Myocyte (in vitro differentiated cells): ENCODE measurements at regions not wholly inside any gene's neighbourhood (a gene's known extent, or its start where the extent isn't known, plus 50 kb on each side); places are given as distances from the start of the nearest gene placed in this dataset.

Experiments
- DNase-seq: peaks from one replicate; pipeline ENCODE4 v3.0.0-alpha.2; 2012; ENCODE audit warnings: low read depth

DNA sequence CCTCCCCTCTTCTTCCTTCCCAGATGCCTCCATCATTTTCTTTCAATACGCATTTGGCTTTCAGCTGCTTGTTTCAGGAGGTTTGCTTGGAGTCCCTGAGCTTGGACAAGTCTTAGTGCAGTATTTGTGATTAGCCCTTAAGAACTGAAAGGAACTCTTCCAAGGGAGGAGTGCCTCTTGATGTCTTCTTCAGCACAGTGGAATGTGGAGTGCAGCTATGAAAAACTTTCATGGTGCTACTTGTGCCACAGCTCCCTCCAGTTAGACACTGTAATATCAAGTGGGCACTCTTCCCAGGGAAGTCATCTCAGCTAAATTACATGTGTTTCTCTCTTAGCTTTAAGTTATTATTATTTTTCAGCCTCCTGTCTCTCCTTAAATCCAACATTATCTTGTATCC is 173.1 kb downstream of the NECTIN3 start:
- DNase-seq, result no peak

DNA sequence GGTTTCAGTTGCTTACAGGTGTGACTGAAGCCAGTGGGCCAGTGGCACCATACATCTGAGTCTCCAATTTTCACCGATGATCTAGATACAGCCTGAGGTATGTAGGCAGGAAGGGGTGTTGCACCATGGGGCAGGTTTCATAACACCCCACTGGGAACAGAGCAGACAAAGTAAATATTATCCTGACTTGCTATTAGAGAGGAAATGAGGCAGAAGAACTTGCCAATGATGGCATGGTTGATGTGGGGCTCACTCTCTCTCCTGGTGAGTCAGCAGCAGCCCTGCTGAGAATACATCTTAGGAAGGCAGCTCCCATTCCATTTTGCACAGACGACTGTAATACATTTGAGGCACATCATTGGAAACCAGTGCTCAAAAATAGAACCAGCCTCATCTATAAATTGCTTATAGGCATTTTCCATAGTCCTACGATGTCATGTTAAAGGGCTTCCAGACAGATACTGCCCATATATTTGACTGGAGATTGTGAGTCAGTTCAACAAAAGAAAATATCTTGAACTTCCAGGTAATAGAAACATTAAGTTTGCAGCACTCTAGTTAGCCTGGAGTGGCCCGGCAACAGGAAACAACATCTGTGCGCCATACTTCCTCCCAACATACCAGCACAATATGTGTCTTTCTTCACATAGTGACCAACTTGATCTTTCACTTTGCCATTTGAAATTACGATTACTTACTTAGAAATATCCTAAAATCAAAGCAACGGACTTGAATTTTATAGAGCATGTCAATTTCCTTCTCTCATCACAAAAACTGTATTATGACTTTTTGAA is 175.5 kb downstream of the NECTIN3 start:
- DNase-seq, result peak; percentile 9

DNA sequence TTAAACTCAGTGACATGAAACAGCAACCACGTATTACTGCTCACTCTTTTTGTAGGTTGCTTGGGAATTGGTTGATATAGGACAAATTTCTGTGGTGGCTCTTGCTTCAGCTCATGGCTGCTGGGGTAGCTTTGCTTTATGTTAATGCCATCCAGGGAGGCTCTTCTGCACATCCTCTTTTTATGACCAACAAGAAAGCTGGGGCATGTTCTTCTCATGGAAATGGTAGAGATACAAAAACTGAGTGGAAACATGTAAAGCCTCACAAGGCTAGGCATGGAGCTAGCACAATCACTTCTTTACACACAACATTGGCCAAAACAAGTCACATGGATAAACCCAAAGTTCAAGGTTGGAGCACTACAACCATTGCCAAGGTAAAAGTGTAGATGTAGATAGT is 176.8 kb downstream of the NECTIN3 start:
- no peak for DNase-seq

DNA sequence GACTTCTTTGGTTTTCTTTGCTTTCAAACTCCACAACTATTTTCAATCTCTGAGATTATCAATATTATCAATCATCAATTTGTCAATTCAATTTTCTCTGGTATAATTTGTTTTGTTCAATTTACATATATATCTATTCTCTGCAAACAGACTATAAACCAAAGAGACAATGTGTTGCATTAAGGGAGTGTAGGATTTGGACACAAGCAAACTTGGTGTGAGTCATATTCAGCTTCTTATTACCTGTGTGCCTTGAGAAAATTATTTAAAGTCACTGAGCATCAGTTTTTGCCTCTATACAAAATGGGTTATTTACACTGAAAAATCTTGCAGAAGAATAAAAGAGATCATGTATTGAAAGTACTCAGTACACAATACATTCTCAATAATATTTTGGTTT is 177.8 kb downstream of the NECTIN3 start:
- DNase-seq, result no peak

DNA sequence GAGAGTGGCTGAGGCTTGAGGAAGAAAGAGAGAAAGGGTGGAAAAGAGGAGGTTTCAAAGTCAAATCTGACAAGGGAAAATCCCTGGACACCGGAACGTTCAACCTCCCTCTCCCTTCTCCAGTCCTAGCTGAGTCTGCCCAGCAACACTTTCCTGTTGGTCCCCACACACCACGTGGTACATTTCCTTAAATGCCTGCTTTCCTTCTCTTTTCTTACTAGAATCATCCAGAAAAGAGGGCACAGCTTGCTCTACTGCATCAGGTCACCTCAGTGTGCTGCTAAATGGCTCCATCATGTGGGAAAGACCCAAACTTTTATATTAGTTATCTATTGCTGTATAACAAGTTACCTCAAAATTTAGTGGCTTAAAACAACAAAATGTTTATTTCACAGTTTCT is 181.2 kb downstream of the NECTIN3 start:
- DNase-seq, result peak; percentile 19

DNA sequence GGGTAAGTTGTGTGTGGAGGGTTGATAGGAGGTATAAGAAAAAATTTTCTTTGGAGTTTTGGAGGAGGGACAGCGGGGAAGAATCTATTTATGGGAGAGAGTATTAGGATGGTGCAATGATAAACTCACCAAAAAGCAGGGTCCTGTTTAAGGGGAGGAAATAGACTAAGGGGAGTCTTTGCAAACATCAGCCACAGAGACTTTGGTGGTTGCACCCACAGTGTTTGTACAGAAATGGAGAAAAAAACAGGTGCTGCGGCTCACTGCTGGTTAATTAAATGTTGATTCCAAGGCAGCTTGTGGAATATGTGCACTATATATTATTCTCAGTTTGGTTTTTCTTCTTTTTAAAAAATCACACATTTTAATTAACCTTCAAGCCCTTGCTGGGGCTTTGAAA is 182.1 kb downstream of the NECTIN3 start:
- DNase-seq, result no peak

DNA sequence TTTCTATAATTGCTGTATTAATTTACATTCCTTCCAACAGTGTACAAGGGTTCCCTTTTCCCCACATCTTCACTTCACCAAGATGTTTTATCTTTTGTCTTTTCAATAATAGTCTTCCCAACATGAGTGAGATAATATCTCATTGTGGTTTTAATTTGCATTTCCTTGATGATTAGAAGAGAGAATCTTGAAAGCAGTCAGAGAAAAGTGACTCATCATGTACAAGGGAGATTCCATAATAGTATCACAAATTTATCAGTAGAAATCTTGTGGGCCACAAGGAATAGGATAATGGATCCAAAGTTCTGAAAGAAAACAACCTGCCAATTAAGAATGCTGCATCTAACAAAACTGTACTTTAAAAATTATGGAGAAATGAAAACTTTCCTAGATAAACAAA is 189.3 kb downstream of the NECTIN3 start:
- no peak for DNase-seq

DNA sequence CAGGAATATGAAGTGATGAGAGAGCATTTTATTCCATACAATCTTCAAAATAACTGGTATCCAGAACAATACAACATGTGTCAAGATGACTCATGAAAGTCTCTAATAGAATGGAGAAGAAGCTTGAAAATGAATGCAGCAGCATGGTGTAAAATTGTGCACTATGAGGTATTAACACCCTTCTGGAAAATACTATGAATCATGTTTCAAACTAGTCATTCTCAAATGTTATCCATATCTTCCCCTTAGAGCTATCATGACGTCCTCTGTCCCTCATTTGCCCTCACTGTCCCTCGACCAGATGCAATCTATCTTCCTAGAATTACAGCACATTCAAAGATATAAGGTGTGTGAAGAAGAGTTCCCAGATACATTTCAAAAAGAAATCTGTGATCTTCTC is 198.2 kb downstream of the NECTIN3 start:
- DNase-seq, result no peak

DNA sequence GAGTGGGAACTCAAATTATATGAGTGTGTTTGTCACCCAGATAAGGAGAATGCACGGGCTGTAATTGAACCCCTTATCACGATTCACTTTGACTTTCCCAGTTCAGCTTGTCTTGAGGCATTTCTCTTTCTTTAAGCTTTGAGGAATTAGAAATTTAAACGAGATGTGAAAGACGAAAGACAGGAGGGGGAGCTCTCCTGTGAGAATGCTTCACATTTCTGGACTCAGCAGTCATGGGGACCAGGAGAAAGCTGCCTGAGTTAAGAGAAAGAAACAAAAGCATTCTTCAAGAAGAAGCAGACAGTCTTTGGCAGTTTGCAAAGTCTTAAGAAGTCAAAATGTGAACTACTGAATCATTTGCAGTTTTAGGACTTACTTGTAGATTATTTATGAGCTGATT is 205.6 kb downstream of the NECTIN3 start:
- peak; percentile 59 for DNase-seq

DNA sequence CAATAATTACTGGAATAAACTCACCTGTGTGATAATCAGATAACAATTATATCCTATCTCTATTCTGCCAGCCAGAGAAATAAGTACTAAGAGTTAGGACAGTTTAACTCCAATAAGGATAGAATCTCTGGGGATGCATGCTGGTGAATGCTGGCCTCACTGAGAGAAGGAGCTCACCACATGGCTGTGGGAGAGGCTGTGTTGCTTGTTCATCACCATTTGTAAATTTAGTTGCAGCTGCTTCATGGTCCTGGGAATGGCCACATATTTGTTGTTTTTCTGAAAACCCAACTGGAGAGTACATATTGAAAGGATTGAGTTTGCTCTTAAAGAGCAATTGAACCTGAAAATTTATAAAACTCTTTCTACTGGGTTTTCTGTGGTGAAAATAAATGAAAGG is 207.3 kb downstream of the NECTIN3 start:
- peak; percentile 54 for DNase-seq

DNA sequence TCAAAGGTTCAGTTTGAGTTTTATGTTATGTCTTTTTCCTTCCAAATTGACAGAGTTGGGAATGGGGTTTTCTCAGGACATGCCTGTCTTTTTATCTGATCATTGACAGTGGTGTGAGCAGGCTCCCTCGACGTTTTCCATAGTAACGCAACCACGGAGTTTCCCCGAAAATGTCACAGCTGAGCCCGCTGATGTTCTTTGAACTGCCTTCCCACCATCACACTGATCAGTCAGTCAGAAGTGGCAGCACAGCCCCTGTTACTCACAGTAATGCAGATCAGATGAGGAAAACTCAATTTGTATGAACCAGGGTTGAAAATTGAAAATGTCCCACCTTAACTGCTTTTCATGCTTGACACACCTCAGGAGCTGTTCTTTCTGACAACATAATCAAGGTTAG is 210.4 kb downstream of the NECTIN3 start:
- DNase-seq, result no peak

DNA sequence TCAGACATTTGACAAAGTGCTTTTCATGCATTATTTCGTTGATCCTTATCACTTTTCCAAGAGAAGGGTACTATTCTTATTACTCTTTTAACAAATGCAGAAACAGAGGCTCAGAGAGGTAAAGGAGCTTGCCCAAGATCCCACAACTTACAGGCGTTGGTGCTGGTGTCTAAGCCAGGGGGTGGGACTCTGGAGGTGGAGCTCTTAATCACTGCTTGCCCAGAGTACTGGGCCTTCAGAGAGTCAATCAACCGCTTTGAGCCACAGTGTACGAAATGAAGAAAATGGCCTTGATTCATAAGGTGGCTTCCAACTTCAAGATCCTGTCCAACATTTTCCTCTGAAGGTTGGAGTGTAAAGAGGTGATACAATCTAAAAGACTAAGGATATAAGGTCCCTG is 211.5 kb downstream of the NECTIN3 start:
- DNase-seq, result no peak

DNA sequence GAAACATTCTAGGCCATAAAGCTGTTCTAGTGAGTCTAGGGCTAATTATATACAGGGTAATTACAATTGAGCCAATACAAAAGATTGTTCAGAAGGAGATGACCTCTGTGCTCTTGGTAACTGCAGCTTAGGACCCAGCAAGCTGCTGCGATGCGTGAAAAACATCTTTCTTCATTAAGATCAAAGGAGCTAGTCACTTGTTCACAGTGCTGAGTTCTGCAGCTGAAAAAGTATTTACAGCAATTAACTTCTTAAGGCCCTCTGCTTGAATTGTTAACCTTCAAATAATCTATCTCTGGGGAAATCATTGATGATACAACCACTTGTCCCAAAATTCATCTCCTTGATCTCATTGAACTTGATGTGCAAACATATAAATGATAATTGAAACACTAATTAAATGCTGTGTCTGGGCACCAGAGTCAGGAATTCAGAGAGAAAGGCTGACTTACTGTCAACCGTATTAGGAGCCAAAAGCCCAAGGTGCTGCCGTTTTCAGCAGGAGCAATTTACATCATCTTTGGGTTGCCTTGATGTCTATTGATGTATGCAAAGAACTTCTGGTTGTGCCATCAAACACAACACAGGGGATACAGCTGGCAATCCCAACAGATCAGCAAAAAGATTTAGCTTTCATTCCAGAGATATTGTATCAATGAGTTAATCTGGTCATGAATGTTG is 213.0 kb downstream of the NECTIN3 start:
- DNase-seq, result no peak

DNA sequence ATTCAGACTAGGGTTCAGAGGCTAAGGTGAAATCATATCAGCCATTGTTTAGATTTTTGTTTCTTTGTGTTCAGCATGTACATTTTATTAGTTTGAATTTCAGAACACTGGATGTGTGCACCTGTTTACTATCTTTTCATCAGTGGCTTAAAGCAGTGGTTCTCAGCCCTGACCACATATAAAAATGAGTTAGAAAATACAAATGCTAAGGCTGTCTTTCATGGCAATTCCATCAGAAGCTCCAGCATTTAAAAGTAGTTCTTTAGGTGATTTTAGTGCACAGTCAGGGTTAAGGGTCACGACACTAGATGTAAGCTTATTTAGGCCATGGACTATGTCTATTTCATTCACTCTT is 213.5 kb downstream of the NECTIN3 start:
- DNase-seq, result no peak

DNA sequence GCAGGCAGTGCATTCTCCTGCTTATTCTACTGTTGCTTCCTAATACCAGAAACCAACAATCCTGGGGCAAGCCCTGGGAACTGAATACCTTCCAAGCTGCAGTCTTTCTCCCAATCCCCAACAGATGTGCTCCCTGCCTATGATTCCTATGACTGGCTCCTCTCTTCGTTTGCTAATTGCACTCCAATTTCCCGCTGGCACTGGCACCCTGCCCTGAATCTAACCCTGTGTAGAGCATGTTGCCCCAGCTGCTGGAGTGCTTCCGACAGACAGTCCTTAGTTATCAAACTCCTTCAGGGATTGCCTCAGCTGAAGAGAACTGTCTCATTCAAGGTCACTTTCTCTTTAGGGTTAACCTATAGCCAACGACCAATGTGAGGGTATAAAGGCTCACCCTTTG is 214.1 kb downstream of the NECTIN3 start:
- peak; percentile 80 for DNase-seq

DNA sequence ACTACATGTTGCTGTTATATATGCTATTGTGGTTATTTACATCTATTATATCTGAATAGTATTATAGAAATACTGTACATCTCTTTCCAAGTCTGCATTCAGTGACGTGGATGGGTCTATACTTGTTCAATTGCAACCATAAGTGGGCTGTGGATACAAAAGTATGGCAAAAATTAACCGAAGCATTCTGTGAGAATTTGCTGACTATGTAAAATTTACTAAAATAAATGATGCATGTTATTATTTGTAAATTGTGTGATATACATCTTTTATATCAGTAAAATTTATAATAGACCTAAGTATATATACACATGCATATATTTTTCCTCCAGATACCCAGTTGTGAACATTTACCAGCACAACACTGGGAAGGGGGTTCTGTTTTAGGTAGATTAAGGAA is 215.1 kb downstream of the NECTIN3 start:
- no peak for DNase-seq

DNA sequence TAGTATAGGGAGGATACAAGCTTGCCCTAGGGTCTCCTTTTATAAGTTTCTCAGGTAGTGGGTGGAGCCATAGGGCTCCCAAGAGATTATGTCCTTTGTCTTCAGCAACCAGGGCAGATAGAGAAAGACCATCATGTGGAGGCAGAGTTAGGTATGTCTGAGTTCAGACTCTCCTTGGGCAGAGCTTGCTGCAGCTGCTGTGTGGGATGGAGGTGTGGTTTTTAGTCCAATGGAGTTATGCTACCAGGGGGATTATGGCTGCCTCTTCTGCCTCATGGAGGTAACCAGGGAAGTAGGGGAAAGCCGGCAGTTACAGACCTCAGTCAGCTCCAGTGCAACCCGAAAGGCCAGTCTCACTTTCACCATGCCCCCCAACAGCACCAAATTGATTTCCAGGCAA is 220.5 kb downstream of the NECTIN3 start:
- DNase-seq, result peak; percentile 60

DNA sequence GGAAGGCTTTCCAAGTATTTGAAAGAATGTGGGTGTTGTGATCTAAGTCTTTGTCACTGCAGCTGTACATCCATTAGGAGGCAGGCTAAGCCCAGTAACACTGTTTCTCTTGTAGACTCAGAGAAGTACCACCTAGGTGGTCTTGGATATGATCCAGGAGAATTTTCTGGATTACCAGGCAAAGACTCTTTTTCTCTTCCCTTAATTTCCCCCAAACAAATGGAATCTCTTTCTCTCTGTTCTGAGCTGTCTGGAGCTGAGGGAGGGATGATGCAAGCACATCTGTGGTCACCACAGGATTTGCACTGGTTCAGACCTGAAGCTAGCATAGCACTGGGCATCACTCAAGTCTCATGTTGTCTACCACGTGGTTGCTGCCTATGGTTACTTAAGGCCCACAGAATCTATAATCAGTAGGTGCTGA is 227.6 kb downstream of the NECTIN3 start:
- DNase-seq, result no peak

DNA sequence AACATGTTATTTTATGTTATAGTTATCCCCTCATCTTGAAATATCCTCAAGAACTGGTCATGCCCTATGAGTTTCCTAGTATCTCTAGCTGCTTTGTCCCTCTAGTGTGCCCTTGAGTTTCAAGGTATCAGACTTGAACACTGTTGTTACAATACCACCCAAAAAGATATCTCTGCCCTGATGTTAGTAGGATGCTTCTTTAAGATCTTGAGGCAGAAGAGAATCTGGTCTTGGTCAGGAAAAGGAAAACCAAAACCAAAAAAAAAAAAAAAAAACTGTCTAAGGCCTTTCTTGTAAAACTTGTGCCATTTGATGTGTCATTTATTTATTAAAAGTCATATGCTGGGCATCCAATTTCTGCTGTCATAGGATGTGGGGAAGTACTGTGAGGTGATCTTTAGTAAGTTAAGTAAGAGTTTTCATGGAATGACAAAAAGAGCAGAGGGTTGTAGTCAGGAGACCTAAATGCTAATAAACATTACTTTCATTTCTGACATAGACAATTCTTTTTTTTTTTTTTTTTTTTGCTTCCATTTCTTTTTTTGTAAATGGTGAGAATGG is 229.7 kb downstream of the NECTIN3 start:
- no peak for DNase-seq

DNA sequence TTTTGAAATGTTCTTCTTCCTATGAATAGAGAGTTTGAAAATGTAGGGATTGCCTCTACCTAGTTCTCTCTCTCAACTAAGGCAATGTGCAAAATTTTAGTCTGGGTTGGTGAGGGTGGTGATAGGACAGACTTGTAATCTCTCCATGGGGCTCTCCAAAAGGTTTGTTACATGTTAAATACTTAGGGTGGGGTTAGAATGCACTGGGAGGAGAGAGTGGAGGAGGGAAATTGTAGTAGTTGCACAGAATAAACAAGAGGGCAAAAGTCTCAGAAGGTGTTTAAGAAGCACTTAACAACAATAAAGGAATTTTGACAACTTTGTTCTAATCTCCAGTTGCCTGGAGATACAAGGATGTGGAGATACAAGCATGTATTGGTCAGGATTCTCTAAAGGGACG is 230.4 kb downstream of the NECTIN3 start:
- DNase-seq, result no peak

DNA sequence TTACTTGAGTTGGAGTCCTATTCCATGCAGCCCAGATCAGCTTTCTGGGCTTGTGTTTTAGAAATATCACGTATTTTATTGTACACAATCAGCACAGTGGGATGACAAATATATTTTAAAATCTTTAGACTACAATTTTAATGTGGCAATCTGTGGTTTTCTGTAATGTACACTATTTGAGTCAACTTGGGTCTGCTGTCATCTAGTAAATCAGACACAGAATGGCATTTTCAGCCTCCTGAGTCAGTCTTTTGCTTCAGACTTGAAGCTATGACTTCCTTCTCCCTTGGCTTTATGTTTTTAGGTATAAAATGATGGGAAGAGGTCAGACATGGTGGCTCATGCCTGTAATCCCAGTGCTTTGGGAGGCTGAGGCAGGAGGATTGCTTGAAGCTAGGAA is 232.1 kb downstream of the NECTIN3 start:
- DNase-seq, result no peak

DNA sequence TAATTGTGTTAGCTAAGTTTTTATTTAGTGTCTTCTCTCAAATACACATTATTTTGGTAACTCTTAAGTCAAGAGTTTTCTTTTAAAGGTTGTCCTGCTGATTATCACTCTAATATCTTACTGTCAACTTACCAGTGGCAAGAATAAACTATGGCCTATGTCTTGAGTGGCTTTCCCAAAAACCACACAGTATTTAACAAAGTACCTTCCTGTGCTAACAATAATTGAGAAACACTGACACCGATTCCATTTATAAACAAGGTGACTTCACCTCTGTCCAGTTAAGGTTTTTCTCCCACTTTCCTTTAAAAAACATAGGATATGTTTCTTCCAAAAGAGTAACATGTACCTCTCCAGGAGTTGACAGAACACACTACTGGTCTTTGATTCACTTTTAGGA is 234.3 kb upstream of the CD96 start:
- no peak for DNase-seq

DNA sequence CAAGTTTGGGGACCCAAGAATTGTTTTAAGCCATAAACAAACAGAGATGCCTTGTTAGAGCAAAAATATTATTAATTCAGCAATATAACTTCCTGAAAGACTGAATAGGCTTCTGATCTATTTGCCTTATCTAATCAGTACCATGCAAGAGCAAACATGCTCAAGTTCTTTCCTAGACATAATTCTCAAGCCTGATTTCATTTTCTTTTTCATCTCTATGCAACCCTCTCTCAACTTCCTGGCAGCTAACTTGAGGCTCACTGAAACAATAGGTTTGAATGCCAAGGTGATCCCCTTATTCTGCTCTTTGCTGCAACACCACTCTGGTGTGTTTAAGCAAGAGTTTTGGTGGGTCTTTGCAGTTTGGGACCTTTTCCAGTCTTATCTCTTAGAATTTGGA is 230.9 kb upstream of the CD96 start:
- DNase-seq, result no peak
